ENCODE measurements at regions not wholly inside any gene's neighbourhood (a gene's known extent, or its start where the extent isn't known, plus 50 kb on each side); places are given as distances from the start of the nearest gene placed in this dataset.

GRCh38 chr15:98536976-98537375 is 111.4 kb upstream of the IGF1R start:
- TF ChIP-seq, protein P1, sequence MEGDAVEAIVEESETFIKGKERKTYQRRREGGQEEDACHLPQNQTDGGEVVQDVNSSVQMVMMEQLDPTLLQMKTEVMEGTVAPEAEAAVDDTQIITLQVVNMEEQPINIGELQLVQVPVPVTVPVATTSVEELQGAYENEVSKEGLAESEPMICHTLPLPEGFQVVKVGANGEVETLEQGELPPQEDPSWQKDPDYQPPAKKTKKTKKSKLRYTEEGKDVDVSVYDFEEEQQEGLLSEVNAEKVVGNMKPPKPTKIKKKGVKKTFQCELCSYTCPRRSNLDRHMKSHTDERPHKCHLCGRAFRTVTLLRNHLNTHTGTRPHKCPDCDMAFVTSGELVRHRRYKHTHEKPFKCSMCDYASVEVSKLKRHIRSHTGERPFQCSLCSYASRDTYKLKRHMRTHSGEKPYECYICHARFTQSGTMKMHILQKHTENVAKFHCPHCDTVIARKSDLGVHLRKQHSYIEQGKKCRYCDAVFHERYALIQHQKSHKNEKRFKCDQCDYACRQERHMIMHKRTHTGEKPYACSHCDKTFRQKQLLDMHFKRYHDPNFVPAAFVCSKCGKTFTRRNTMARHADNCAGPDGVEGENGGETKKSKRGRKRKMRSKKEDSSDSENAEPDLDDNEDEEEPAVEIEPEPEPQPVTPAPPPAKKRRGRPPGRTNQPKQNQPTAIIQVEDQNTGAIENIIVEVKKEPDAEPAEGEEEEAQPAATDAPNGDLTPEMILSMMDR (IDR thresholded peaks at IDR 0.05): no peak
- TF ChIP-seq POLR2A (IDR thresholded peaks at IDR 0.05): no peak
- no peak for TF ChIP-seq EP300 (IDR thresholded peaks at IDR 0.05)

All from sigmoid colon (tissue), 4 donors.